GM23248 (cell line): ENCODE measurements at regions not wholly inside any gene's neighbourhood (a gene's known extent, or its start where the extent isn't known, plus 50 kb on each side); places are given as distances from the start of the nearest gene placed in this dataset.

Source experiments
- EZH2 ChIP-seq: fragments of 200-600 bp; sonication (generic); IDR thresholded peaks from 2 replicates; pipeline ENCODE4 v1.6.1; 2018; ENCODE audit warnings: antibody characterized with exemption, mild to moderate bottlenecking; ENCODE audit not compliant: insufficient read depth, poor library complexity, severe bottlenecking
- EZH2phosphoT487 ChIP-seq: fragments of 200-600 bp; sonication (generic); IDR thresholded peaks from 2 replicates; pipeline ENCODE4 v1.6.1; 2018; ENCODE audit warnings: antibody characterized with exemption, moderate library complexity, mild to moderate bottlenecking, low read depth; ENCODE audit not compliant: insufficient read depth

GRCh38 chr3:36303286-36303685 lies 77.0 kb upstream of the STAC start:
- no peak for TF ChIP-seq EZH2
- no peak for TF ChIP-seq EZH2phosphoT487
